GM12874 (cell line): ENCODE measurements at regions not wholly inside any gene's neighbourhood (a gene's known extent, or its start where the extent isn't known, plus 50 kb on each side); places are given as distances from the start of the nearest gene placed in this dataset.

Experiments used
- CTCF ChIP-seq: IDR thresholded peaks from 2 replicates; pipeline ENCODE4 v1.5.1; 2011; ENCODE audit warnings: low read depth, mild to moderate bottlenecking, control low read depth, low read length, moderate library complexity; ENCODE audit not compliant: insufficient read depth

DNA sequence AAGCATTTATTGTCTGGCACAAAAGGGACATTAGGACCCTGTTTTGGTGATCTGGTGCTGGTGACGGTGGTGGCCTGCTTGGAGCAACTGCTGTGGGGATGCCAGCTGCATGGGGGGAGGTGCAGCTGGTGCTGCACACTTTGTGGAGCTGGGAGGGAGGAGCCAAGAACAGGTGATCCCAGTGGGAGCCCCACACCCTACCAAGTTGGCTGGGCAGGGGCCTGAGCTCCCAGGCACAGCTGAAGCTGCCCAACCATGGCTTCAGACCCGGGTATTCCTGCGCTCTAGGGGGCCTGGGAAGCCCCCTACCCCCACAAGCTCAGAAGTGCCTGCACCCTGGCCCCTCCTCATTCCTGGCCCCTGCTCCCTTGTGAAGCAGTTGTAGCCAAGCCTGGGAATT lies 1512.5 kb downstream of the TECRL start:
- no peak for TF ChIP-seq CTCF

GRCh38 chr4:62881901-62882300 lies 1527.3 kb downstream of the TECRL start:
- no peak for TF ChIP-seq CTCF

DNA sequence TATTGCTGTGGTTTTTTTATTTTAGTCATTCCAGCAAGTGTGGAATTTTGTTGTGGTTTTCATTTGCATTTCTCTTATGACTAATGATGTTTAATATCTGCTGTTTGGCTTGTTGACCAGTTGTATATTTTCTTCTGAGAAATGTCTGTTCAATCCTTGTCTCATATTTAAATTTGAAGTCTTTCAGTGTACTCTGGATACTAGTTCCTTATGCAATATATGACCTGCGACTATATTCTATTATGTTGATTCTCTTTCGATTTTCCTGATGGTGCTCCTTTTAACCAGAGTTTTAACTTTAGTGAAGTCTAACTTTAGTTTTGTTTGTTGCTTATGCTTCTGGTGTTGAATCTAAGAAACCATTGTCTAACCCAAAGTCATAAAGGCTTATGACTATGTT lies 1528.0 kb downstream of the TECRL start:
- TF ChIP-seq CTCF, result no peak

- TF ChIP-seq CTCF, result no peak
These were observed 1536.4 kb downstream of the TECRL start for GRCh38 chr4:62872856-62873255.

DNA sequence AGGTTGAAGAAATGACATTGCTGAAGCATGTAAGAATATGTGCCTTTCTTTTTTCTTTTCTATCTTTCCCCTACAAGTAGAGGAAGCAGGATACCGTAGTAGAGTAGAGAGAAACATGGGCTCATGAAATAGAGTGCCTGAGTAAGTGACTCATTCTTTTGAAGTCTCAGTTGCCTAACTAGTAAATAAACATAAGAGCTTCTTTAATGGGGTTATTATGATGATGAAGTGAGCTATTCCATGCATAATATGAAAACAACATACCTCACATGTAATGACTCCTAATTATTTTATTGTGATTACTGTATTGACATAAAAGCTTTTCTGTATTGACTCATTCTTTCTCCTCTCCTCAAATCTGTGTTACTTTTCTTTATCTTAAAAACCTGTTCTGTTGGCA lies 1538.2 kb downstream of the TECRL start:
- no peak for TF ChIP-seq CTCF

DNA sequence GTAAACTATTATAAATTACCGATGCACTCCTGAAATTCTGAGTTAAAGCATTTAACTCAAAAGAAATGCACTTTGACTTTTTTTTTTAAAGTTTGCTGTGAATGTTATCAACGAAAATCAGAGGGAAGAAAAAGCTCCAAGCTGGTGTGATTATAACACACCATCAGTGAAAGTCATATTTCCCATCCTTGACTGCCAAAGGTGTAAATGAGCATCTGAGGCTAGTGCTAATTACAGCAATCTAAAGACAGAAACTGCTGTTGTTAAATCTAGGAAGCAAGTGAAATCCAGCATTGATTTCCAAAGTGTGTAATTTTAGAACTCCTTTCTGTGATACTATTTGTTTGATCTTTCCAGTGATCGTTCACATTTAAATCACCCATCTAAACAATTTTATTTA lies 1538.8 kb downstream of the TECRL start:
- TF ChIP-seq CTCF, result no peak

- no peak for TF ChIP-seq CTCF
These were observed 1544.0 kb downstream of the TECRL start for GRCh38 chr4:62865261-62865660.

DNA sequence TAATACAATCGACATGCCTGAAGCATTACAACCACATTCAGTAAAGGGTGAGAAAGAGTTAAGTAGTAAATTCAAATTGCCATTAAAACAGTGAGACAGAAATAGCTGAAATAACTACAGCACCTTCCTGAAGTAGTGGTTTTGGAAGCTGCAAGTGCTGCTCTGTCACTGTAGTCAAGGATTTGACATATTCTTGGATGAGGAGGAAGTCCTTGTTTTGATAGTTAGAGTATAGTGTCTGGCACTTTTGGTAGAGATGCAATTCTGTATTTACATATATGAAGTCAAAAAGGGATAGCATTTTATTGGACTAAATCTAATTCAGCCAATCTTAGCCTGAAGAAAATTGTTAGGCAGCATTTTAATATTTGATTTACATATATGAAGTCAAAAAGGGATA lies 1559.6 kb downstream of the TECRL start:
- no peak for TF ChIP-seq CTCF
